A673 (cell line): ENCODE measurements at regions not wholly inside any gene's neighbourhood (a gene's known extent, or its start where the extent isn't known, plus 50 kb on each side); places are given as distances from the start of the nearest gene placed in this dataset.

Source experiments
- BruUV-seq: library from RNA; stranded (reverse); fragments of 400-500 nt; replicated peaks from 2 replicates; lab custom pipeline; 2021; lab: Mats Ljungman, UMichigan
- CTCF ChIA-PET: fragments of 300-600 bp; sonication (Branson Sonifier 250); formaldehyde crosslinking; loops from one replicate; lab custom pipeline; 2022; ENCODE audit warnings: antibody characterized with exemption; lab: Charles Lee
- POLR2A ChIA-PET: fragments of 300-600 bp; sonication (Branson Sonifier 250); formaldehyde crosslinking; loops from one replicate; lab custom pipeline; 2022; ENCODE audit warnings: antibody characterized with exemption; ENCODE audit not compliant: low non-redundant PET; lab: Charles Lee
- DNase-seq: peaks from one replicate; pipeline ENCODE4 v3.0.0-alpha.2; 2015; ENCODE audit warnings: low spot score
- H3K27ac ChIP-seq: fragments of 200-600 bp; sonication (generic); 2 replicates; pipeline ENCODE4 v1.5.1; 2016; ENCODE audit warnings: mixed run types, low read depth, mild to moderate bottlenecking, mixed read lengths, antibody characterized with exemption, low read length; ENCODE audit not compliant: poor library complexity, severe bottlenecking
- H3K27me3 ChIP-seq: fragments of 200-600 bp; sonication (generic); replicated peaks from 2 replicates; pipeline ENCODE4 v1.6.1; 2017; ENCODE audit warnings: mixed run types, low read depth, mild to moderate bottlenecking, mixed read lengths, antibody characterized with exemption, low read length; ENCODE audit not compliant: insufficient read depth, poor library complexity
- H3K36me3 ChIP-seq: fragments of 200-600 bp; sonication (generic); 2 replicates; pipeline ENCODE4 v1.6.1; 2016; ENCODE audit warnings: mixed run types, mild to moderate bottlenecking, mixed read lengths, antibody characterized with exemption, low read length; ENCODE audit not compliant: insufficient read depth, poor library complexity, severe bottlenecking
- H3K4me1 ChIP-seq: fragments of 200-600 bp; sonication (generic); 2 replicates; pipeline ENCODE4 v1.6.1; 2017; ENCODE audit warnings: mixed run types, mild to moderate bottlenecking, mixed read lengths, antibody characterized with exemption, low read length; ENCODE audit not compliant: insufficient read depth, poor library complexity, severe bottlenecking
- H3K4me3 ChIP-seq: fragments of 200-600 bp; sonication (generic); 2 replicates; pipeline ENCODE4 v1.5.1; 2016; ENCODE audit warnings: low read depth, mixed run types, mild to moderate bottlenecking, mixed read lengths, low read length; ENCODE audit not compliant: poor library complexity, severe bottlenecking
- H3K9me3 ChIP-seq: fragments of 200-600 bp; sonication (generic); 2 replicates; pipeline ENCODE4 v1.6.1; 2016; ENCODE audit warnings: mixed run types, low read depth, mild to moderate bottlenecking, mixed read lengths, antibody characterized with exemption, low read length; ENCODE audit not compliant: poor library complexity, severe bottlenecking
- EZH2 ChIP-seq: fragments of 200-600 bp; sonication (generic); IDR thresholded peaks from 2 replicates; pipeline ENCODE4 v1.6.1; 2017; ENCODE audit warnings: borderline replicate concordance, low read depth, mild to moderate bottlenecking, mixed read lengths, antibody characterized with exemption, low read length; ENCODE audit not compliant: poor library complexity, severe bottlenecking
- intact Hi-C: fragments of 100-400 bp; cut with micrococcal nuclease; formaldehyde crosslinking; loops from one replicate; pipeline ENCODE4 v1.10.0; 2022; ENCODE audit not compliant: unreplicated experiment
- TF ChIP-seq, protein P1 (sequence below): fragments of 300-800, 200-600 bp; sonication (generic); conservative IDR thresholded peaks from 2 replicates; pipeline ENCODE4 v1.5.1; 2017; ENCODE audit warnings: low read depth, mild to moderate bottlenecking, antibody characterized with exemption, low read length, moderate library complexity, mixed read lengths

DNA sequence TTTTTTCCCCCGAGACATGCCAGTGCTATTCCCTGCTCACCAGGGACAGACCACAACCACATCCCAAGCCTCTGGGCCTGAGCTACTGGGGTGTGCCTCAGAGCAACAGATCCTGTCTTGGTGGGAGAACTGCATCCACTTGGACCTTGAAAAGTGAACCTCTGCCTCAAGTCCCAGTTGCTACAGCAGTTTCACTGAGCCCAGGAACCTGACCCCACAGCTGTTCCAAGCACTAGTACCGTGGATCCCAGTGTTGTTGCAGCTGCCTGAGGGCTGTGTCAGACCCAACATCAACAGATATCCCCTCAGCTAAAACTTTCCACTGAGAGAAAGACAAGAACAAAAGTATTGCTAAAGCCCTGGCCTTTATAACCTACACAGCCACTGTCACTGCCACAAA lies 373.0 kb downstream of the PLPP3 start:
- TF ChIP-seq EZH2 = no peak
- TF ChIP-seq, protein P1, sequence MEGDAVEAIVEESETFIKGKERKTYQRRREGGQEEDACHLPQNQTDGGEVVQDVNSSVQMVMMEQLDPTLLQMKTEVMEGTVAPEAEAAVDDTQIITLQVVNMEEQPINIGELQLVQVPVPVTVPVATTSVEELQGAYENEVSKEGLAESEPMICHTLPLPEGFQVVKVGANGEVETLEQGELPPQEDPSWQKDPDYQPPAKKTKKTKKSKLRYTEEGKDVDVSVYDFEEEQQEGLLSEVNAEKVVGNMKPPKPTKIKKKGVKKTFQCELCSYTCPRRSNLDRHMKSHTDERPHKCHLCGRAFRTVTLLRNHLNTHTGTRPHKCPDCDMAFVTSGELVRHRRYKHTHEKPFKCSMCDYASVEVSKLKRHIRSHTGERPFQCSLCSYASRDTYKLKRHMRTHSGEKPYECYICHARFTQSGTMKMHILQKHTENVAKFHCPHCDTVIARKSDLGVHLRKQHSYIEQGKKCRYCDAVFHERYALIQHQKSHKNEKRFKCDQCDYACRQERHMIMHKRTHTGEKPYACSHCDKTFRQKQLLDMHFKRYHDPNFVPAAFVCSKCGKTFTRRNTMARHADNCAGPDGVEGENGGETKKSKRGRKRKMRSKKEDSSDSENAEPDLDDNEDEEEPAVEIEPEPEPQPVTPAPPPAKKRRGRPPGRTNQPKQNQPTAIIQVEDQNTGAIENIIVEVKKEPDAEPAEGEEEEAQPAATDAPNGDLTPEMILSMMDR = no peak
- no TSS peak for BruUV-seq

DNA sequence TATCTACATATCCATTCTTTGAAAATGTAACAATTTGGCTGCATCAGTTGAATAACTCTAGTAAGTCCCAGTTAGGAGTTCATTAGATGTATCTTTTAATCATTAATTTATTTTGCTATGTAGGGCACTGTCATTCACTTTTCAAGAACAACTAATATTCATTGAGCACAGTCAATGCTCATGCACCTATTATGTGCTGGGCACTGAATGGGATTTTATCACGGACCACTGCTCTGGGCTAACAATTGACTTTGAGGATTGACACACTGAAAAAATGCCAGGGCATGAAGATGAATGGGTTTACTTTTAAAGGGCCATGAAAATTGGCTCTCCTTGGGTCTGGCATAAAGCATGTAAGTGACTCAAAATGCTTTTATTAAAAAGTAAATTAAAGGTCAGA lies 375.2 kb downstream of the PLPP3 start:
- DNase-seq = no peak
- H3K27me3 ChIP-seq = no peaks in the 10 kb centered on the region
- no peaks in the 10 kb centered on the region for H3K36me3 ChIP-seq
- H3K4me1 ChIP-seq = no peaks in the 10 kb centered on the region
- ChIA-PET POLR2A (no interaction called here), CTCF (no interaction called here)
- no peak overlapping the region for H3K27ac ChIP-seq
- no peaks in the 10 kb centered on the region for H3K9me3 ChIP-seq
- H3K4me3 ChIP-seq = no peak overlapping the region
- TF ChIP-seq EZH2 = no peak
- TF ChIP-seq, protein P1 = no peak
- BruUV-seq = no TSS peak
- intact Hi-C loops = no loop called here

More for the DNA sequence above, 373.0 kb downstream of the PLPP3 start:
- no peak overlapping the region for H3K4me3 ChIP-seq
- ChIA-PET CTCF (no interaction called here), POLR2A (no interaction called here)
- no peak overlapping the region for H3K27ac ChIP-seq
- no peaks in the 10 kb centered on the region for H3K9me3 ChIP-seq
- no peak for DNase-seq
- intact Hi-C loops = no loop called here
- H3K36me3 ChIP-seq = no peaks in the 10 kb centered on the region
- no peaks in the 10 kb centered on the region for H3K27me3 ChIP-seq
- no peaks in the 10 kb centered on the region for H3K4me1 ChIP-seq

DNA sequence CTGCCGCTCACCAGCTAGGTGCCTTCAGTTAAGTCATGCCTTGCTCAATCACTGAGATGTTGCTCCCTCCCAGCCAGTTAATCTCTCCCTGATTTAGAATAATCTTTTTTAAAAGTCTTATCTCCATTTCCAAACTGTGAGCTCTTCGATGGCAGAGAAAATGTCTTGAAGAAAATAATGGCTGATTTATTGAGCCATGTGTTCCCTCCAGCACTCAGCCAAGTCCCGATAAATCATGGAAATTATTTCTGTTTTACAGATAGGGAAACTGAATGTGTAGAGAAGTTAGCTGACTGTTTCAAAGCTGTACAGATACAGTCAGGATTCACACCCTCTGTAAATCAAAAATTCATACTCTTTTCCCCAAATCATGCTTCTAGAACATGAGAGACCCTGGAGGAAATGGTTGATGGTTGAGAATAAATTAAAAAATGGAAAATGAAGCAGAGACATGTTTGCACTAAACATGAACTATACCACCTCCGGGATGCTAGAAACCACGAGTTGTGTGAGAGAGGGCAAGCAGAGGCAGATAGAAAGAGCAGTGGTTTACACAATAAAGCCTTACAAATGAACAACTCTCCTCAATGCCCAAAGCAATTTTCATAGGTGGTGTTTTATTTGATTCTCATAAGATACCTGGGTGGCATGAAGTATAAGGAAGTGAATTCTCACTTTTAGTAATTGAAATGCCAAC lies 376.4 kb downstream of the PLPP3 start:
- TF ChIP-seq, protein P1 = no peak
- no peak for TF ChIP-seq EZH2
- Histone ChIP-seq H3K4me1 (no peaks in the 10 kb centered on the region), H3K9me3 (no peaks in the 10 kb centered on the region), H3K36me3 (no peaks in the 10 kb centered on the region), H3K27me3 (no peaks in the 10 kb centered on the region), H3K27ac (no peak overlapping the region), H3K4me3 (no peak overlapping the region)
- intact Hi-C loops = no loop called here
- DNase-seq = no peak
- no TSS peak for BruUV-seq
- ChIA-PET CTCF (no interaction called here), POLR2A (no interaction called here)
